ENCODE measurements at regions not wholly inside any gene's neighbourhood (a gene's known extent, or its start where the extent isn't known, plus 50 kb on each side); places are given as distances from the start of the nearest gene placed in this dataset.
A peak's percentile ranks its signal among the peaks of the same experiment; 100 is the strongest.
"Not testable (repeated sequence)": the region's sequence is repeated elsewhere in the genome, so short reads cannot be mapped to it uniquely, and the experiment has no call there.

DNA sequence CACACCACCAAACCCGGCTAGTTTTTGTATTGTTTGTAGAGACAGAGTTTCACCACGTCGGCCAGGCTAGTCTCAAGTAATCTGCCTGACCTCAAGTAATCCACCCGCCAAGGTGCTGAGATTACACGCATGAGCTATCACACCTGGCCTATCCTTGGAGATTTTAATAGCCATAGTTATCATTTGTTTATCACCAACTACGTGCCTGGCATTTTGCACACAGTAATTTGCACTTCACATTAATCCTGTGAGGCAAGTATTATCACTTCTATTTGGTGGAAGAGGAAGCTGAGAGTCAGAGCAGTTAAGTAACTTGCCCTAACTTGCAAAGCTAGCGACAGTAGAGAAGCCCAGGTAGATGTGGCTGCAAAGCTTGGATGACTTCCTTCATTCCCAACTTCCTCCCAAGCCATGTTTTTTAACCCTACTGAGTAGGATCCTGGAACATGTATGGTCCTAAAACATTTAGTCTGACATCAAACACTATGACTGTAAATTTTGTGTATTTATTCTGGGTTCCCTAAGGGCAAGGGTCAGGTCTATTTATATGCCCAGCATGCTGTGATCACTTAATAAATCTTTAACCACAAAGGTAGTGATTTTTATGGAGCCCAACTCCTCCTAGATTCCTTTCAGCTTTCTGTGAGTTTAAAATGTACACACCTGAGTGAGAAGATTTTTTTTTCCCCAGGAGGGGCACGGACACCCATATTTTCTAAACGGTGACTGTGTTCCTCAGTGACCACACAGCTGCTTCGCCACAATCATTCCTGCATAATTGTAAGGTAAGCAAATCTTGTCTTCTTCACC, 100.2 kb upstream of the RAI14 start:
- peak; percentile 73 for DNase-seq (ENCODE audit: low spot score)

DNA sequence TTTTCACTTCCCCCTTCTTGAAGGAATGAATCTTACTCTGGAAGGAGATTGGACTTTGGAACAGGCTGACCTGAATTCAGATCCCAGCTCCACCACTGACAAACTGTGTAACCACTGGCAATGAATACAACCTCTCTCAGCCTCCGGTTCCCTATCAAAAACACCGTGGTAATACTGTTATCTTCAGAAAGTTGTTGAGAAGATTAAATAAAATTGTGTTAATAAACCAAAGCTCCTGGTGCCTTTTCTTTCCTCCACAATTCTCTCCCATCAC, 99.7 kb upstream of the RAI14 start:
- no peak for DNase-seq (ENCODE audit: low spot score)

DNA sequence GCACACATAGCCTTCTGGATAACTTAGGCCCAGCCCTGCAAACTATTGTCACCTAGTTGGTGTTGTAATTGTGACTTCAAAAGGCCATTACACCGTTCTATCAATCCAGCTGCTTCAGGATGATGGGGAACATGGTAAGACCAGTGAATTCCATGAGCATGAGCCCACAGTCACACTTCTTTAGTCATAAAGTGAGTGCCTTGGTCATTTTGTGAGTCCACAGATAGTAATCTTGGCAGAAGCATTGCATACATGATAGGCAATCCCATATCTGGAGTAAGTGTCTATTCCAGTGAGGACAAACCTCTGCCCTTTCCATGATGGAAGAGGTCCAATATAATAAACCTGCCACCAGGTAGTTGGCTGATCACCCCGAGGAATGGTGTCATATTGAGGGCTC, 94.5 kb upstream of the RAI14 start:
- not testable (repeated sequence) for DNase-seq (ENCODE audit: low spot score)

DNA sequence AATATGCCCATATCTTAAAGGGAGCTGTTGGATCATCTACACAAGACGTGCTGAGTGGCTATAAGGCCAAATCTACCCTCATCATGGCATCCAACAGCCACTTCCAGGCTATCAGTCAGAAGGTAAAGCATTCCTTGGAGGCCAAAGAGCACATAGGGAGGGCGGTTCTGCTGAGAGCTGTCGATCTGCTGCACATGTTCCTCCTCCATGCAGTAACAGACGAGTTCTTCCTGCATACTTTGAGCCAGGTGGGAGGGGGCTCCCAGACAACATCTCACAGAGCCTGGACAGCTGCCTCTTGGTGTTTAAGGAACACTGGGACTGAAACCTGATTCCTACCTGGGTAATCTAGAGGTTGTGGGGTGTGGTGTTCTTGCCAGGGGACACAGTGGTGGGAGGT, 93.3 kb upstream of the RAI14 start:
- no peak for DNase-seq (ENCODE audit: low spot score)

DNA sequence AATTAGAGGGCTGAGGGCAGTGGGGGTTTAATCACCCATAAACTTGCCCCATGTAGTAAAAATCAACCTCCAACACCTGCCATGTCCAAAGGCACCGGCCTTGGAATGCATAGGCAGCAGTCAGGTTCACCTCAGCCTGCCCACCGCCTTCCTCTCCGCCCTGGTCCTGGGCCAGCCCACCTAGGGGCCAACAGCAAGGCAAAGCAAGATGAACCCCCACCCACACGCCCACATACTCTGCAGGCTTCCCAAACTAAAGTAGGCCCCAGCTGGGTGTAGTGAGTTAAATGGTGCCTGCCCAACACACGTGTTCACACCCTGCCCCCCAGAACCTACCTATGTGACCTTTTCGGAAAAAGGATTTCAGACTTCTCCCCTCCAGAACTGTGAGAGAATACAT, 92.9 kb upstream of the RAI14 start:
- DNase-seq (ENCODE audit: low spot score) = no peak

DNA sequence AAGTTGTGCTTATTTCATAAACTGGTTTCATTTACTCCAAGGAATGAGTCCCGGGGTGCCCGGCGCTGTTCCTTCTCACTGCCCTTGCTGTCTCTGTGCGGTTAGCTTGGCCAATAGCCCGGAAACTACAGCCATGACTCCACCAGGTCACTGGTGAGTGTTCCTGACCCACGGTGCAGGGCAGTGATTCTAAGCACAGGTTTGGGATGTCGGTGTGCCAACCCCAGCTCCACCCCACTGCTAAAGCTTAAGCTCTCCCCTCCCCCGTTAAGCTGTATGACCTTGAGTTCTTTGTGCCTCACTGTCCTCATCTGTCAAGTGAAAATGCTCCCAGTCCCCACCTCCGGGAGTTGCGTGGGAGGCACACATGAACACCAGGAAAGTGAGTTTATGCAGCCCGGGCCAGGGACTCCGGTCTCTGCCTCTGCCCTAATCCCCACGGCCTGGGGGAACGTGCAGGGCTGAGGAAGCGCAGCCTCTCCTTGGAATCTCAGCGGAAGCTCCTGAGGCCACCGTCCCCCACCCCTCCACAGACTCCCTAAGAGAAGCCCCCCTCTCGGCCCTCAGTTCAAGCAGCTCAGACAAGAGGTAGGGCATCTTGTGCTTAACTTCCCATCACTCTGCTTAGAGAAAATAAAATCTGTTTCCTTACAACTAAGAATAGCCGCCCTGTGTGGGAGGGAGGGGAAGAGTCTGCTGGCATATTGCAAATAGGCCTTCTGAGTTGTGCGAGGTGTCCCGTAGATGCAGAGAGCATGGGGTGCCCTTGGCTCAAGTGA, 92.0 kb upstream of the RAI14 start:
- DNase-seq (ENCODE audit: low spot score) = no peak

DNA sequence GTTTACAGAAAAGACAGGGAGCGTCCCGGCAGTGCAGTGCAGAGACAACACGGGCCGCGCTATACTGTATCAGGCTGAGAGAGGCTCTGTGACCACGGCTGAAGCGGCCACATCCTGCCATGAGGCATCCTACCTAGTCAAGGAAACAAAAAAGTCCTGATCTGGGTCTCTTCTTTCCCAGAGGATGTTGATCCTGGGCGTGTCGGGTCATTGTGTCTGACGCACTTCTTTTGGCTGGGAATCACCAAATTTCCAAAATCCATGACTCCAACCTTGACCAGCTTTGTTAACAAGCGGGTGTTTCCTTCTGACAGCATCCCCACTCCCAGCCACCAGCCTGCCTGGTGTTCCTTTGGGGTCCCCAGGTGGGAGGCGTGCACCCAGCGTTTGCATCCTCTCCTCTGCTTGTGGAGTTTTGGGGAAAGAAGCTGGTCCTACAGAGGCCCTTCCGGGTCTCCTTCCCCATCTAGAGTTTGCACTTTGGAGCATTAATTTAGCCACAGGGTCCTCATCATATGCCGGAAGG, 91.4 kb upstream of the RAI14 start:
- no peak for DNase-seq (ENCODE audit: low spot score)

DNA sequence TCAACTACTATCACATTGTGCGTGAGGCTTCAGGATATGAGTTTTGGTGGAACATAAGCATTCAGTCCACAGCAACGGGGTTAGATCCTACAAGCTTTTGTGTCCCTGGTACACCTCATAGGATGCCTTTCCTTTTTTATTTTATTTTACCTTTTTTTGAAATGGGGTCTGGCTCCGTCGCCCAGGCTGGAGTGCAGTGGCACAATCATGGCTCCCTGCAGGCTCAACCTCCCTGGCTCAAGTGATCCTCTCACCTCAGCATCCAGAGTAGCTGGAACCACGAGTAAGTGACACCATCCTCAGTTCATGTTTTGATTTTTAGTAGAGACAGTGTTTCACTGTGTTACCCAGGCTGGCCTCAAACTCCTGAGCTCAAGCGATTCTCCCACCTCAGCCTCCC, 86.0 kb upstream of the RAI14 start:
- DNase-seq (ENCODE audit: low spot score) = no peak

DNA sequence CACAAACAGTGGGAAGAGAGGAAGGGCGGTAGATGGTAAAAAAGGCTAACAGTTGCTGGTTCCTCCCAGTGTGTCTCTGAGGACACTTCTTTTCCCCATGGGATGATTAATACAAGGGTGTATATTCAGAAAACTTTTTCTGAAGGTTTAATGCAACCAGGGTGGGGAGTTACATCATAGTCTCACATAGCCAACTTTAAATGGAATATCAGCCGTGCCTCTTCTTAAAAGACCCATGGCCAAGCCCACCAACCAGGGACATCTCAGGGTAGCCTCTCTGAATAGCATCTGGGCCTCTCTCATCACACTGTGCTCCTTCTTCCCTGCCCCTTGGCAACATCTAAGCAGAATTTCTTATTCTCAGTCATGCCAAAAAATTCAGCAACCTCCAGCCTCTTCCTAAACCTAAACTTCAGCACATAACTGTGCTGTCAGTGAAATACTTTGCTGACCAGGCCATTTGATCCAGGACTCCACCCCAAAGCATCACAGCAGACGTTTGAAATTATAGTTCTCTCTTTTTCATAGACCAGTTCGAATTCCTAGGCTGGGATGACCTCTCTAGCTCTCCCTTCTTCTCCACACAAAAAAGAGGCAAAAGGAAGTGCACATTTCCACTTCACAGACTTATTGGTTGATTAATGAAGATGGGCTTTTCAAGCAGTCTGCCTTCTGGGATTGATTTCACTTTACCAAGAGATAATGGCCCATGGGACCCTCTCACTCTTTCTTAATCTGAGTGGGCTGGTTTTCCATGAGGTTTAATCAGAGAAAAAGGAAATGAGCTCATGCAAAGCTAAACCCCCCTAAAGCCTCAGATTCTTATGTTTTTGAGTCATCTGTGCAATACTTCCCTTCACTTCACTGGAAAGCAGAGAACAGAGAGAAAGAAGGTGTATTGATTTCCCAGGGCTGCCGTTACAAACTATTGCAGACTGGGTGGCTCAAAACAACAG, 85.1 kb upstream of the RAI14 start:
- no peak for DNase-seq (ENCODE audit: low spot score)

DNA sequence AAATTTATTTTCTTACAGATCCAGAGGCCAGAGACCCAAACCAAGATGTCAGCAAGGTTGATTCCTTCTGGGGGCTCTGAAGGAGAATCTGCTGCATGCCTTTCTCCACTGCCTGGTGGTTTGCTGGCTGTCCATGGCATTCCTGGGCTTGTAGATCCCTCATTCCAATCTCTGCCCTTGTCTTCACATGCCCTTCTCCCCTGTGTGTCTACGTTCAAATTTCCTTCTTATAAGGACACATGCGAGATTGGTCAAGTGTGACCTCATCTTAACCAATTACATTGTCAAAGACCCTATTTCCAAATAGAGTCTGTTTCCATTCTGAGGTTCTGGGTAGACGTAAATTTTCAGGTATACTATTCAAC, 84.5 kb upstream of the RAI14 start:
- DNase-seq (ENCODE audit: low spot score) = no peak

DNA sequence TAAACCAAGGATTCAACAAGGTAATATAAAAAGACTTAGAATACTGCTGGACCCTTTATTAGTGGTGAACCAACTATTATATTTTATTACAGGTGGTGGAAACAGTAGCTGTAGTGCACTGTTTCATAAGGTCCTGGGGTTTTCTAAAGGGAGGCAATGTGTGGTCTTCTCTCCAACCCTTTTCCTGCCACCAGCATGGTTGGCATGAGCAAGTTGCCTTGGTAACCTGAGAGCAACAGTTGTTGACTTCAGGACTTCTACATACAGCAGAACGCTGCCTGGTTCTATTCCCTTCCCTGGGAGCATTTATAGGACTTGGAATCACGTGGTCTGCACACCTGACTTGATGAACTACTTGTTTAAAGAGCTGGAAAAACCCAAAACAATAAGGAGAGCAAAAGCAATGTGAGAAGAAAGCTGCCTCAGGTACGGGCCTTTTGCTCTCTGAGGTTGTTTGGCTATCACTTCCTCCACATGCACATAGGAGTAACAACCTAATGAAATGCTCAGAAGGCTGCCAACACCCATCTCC, 81.1 kb upstream of the RAI14 start:
- DNase-seq (ENCODE audit: low spot score) = no peak

DNA sequence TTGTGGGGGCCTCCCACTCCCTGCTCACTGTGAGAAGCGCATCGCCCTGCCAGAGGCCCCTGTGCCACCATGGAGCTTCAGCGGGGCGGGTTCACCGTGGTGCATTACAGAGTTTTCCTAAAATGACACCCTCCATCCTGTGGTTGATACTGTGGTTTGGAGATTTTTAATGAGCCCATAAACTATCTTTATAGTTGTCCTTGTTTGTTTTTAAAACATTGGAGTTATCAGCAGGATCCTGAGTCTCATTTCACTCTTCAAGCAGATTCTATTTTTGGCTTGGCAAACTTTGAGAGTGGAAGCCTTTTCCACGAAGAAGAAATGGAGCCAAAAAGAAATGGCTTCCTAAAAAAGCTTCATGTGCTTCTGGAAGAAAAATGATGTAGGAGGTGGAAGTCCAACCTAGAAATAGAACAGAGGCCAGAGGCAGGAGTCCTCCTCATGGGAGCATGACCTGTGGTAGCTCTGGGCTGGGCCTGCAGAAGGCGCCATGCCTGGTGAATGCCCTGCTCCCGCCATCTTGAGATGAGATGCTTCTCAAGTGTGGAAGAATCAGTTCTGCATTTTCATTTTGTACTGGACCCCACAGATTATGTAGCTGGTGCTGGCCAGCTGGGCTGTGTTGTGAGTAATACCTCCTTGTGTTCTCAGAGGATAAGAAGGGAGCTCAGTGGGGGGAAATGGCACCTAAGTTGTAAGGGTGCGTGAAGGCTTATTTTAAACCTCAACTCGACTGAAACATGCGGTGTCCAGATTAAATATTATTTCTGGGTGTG, 79.0 kb upstream of the RAI14 start:
- DNase-seq (ENCODE audit: low spot score) = peak; percentile 24

DNA sequence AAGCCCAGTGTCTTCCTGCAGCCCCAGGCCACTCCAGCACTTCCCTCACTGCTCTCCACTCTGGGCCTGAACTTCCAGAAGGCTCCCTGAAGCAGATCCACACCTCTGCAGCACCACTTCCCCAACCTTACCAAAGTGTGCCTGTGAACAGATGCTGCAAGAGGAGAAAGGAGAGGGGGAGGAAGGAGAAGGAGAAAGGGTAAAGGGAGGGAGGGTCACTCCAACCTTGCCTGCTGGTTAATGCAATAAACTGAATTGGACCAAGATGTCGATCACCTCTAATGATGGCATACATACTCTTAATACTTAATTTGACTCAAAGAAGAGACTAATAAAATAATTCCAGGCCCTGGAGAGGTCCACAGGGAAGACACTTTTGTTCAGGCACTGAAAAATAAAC, 77.2 kb upstream of the RAI14 start:
- DNase-seq (ENCODE audit: low spot score) = no peak

DNA sequence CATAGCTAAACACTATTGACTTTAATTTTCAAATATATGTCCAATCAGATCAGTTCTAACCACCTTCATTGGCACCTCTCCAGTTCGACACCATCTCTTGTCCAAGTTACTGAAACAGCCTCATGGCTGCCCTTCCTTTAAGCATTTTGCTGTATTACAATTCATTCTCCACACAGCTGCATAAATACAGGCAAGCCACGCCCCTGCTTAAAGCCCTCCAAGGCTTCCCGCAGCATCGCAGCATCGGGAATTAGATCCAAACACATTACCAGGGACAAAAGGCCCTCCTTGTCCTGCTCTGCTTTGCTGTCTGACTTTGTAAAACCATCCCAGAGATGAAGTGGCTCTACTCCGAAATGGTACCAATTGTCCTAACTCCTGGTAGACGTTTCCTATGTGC, 75.1 kb upstream of the RAI14 start:
- DNase-seq (ENCODE audit: low spot score) = no peak

DNA sequence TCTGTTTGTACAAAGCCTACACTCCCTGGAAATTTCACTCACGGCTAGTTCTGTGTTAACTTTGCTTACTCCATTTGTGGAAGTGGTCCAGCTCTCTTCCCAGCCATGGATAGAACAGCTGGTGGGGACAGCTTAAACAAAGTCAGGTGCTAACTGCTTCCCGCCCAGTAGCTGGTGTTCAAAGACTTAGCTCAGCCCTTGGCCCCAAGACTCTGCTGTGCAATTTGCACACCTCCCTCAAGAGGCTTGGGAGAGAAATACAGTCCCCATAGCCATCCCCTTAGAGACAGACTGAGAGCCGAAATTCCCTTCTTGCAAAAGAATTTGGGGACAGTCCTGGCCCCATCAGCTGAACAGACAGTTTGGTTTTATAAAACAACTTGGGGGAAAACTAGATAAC, 73.8 kb upstream of the RAI14 start:
- no peak for DNase-seq (ENCODE audit: low spot score)

DNA sequence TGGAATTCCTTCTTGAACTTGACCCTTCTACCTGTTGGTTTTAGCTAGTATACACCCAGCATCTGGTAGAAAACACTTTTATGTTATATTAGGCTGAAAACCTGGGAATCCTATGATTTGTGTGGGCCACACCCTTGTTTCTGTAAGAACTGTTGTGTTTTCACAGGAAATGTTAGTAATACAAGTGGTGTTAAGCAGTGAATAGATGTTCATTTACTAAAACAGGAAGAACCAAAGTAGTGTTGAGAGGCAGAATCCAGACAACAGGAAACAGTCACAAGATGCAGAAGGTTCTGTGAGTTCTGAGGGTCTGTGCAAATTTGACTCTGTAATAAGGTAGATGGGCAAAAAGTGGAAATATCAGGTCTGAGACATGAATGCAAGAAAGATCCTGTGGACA, 73.0 kb upstream of the RAI14 start:
- no peak for DNase-seq (ENCODE audit: low spot score)

DNA sequence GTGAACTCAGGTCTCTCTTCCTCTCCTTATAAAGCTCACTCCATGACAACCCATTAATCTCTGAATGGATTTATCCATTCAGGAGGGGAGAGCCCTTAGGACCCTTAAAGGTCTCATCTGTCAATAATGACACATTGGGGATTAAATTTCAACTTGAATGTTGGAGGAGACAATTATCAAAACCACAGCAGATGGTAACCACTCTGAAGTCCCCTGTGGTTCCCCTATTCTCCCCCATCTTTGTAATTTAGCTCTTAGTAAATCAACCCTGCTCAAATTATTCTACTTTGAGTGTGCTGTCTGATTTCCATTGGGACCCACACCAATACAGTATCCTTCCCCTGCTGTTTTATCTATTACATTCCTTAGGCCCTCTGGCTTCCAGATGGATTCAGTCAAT, 72.0 kb upstream of the RAI14 start:
- DNase-seq (ENCODE audit: low spot score) = no peak

DNA sequence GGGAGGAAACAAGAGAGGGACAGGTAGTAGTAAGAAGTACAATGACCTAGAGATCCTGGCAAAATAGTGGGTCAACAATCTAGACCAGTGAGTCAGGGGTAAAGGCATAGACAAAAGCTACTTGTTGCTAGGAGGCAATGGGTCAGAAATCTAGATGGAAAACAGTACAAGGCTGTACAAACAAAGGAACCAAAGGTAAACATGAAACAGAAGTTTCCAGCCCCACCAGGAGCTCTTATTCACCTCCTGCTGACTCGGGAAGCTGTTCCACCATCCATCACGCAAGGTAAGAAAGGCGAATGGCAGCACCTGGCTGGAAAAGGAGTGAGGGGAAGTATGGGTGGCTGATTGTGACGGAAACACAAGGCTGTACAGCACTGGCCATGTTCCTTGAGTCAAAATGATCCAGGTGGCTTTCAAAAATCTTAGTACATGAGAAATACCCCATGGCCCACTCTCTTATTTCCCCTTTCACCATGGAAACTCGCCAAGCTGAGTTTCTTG, 70.5 kb upstream of the RAI14 start:
- peak; percentile 18 for DNase-seq (ENCODE audit: low spot score)

DNA sequence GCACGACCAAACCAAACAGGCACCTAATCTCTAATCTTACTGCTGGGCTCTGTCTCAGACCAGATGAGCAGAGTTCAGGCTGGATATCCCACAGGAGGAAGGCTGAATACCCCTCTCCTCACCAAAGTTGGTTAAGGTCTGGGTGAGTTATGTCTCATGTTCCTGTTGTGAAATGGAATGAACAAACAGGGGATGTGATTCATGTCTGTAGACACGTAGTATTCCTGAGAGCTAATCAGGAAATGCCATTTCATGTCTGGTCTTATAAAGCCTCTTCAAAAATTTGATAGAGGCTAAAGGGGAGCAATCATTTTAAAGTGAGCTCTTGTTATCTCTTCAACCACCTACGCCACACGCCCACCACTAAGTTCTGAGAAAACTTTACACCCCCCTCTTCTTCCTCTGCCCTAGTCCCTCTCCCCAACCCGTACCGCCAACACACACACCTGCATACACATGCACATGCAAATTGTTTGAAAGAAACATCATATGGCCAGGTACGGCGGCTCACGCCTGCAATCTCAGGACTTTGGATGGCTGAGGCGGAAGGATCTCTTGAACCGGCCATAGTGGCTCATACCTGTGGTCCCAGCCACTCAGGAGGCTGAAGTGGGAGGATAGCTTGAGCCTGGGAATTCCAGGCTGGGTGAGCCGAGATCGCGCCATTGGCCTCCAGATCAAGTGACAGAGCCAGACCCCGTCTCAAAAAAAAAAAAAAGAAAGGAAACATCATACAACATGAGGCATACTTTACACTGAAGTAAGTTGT, 69.8 kb upstream of the RAI14 start:
- DNase-seq (ENCODE audit: low spot score) = no peak
